GM18951 (cell line): ENCODE measurements at regions not wholly inside any gene's neighbourhood (a gene's known extent, or its start where the extent isn't known, plus 50 kb on each side); places are given as distances from the start of the nearest gene placed in this dataset.

Experiments used
- POLR2A ChIP-seq: IDR thresholded peaks from 4 replicates; pipeline ENCODE4 v1.6.1; 2011; ENCODE audit warnings: mild to moderate bottlenecking; ENCODE audit not compliant: insufficient read length, insufficient read depth; ENCODE audit errors: extremely low read depth
- in situ Hi-C: fragments of 300-500 bp; cut with MboI; formaldehyde crosslinking; loops from one replicate; pipeline ENCODE4 v1.12.0; 2022; ENCODE audit warnings: low sequenced_read_pairs, mixed read lengths, inconsistent platforms; ENCODE audit not compliant: unreplicated experiment

- in situ Hi-C loops = no loop called here
- TF ChIP-seq POLR2A = no peak
Observed at GRCh38 chr4:38356686-38357085, 307.3 kb upstream of the KLF3 start.

GRCh38 chr4:38357546-38357945 is 306.5 kb upstream of the KLF3 start:
- in situ Hi-C loops = no loop called here
- no peak for TF ChIP-seq POLR2A

GRCh38 chr4:38359113-38359512 is 304.9 kb upstream of the KLF3 start:
- in situ Hi-C loops = no loop called here
- no peak for TF ChIP-seq POLR2A

- in situ Hi-C loops = no loop called here
- no peak for TF ChIP-seq POLR2A
Observed at GRCh38 chr4:38360201-38360600, 303.8 kb upstream of the KLF3 start.

- in situ Hi-C loops = no loop called here
- no peak for TF ChIP-seq POLR2A
Observed at GRCh38 chr4:38364383-38364963, 299.5 kb upstream of the KLF3 start.

GRCh38 chr4:38365261-38365660 is 298.7 kb upstream of the KLF3 start:
- in situ Hi-C loops = no loop called here
- no peak for TF ChIP-seq POLR2A

- no peak for TF ChIP-seq POLR2A
Observed at GRCh38 chr4:38365748-38366310, 298.2 kb upstream of the KLF3 start.

GRCh38 chr4:38366456-38366855 is 297.5 kb upstream of the KLF3 start:
- TF ChIP-seq POLR2A = no peak
- in situ Hi-C loops = no loop called here

More at GRCh38 chr4:38365748-38366310, 298.2 kb upstream of the KLF3 start:
- in situ Hi-C loops = no loop called here

- in situ Hi-C loops = no loop called here
- no peak for TF ChIP-seq POLR2A
Observed at GRCh38 chr4:38366997-38367396, 297.0 kb upstream of the KLF3 start.

GRCh38 chr4:38367642-38368174 is 296.3 kb upstream of the KLF3 start:
- no peak for TF ChIP-seq POLR2A
- in situ Hi-C loops = no loop called here

GRCh38 chr4:38368613-38369012 is 295.4 kb upstream of the KLF3 start:
- in situ Hi-C loops = no loop called here
- TF ChIP-seq POLR2A = no peak

GRCh38 chr4:38371391-38371851 is 292.6 kb upstream of the KLF3 start:
- in situ Hi-C loops = no loop called here
- no peak for TF ChIP-seq POLR2A

GRCh38 chr4:38373375-38373774 is 290.6 kb upstream of the KLF3 start:
- in situ Hi-C loops = no loop called here
- TF ChIP-seq POLR2A = no peak

- in situ Hi-C loops = no loop called here
- TF ChIP-seq POLR2A = no peak
Observed at GRCh38 chr4:38377195-38377594, 286.8 kb upstream of the KLF3 start.
